SK-N-SH (cell line): ENCODE measurements at regions not wholly inside any gene's neighbourhood (a gene's known extent, or its start where the extent isn't known, plus 50 kb on each side); places are given as distances from the start of the nearest gene placed in this dataset.

ENCODE experiments used
- EZH2phosphoT487 ChIP-seq: fragments of 200-600 bp; sonication (generic); IDR thresholded peaks from 2 replicates; pipeline ENCODE4 v1.6.1; 2017; ENCODE audit warnings: low read depth, mixed run types, mild to moderate bottlenecking, antibody characterized with exemption, moderate library complexity, borderline replicate concordance
- FOXM1 ChIP-seq: IDR thresholded peaks from 2 replicates; pipeline ENCODE4 v1.4.0; 2012; ENCODE audit warnings: low read depth, mild to moderate bottlenecking
- MXI1 ChIP-seq: IDR thresholded peaks from 2 replicates; pipeline ENCODE4 v1.6.1; 2012; ENCODE audit warnings: mild to moderate bottlenecking, low read depth, low read length, improper control_type of control experiment
- TF ChIP-seq, protein P1 (sequence below): fragments of 200-600 bp; sonication (generic); IDR thresholded peaks from 2 replicates; pipeline ENCODE4 v1.6.1; 2017; ENCODE audit warnings: antibody characterized with exemption, mild to moderate bottlenecking, moderate library complexity

DNA sequence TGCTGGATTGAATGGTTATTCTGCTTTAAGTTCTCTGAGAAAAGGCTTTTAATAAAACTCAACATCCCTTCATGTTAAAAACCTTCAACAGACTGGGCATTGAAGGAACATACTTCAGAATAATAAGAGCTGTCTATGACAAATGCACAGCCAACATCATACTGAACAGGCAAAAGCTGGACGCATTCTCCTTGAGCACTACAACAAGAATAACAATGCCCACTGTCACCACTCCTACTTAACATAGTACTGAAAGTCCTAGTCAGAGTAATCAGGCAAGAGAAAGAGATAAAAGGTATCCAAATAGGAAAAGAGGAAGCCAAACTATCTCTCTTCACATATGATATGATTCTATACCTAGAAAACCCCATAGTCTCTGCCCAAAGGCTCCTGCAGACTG, 641.4 kb downstream of the IRS1 start:
- TF ChIP-seq EZH2phosphoT487, result no peak
- no peak for TF ChIP-seq MXI1
- TF ChIP-seq, protein P1, sequence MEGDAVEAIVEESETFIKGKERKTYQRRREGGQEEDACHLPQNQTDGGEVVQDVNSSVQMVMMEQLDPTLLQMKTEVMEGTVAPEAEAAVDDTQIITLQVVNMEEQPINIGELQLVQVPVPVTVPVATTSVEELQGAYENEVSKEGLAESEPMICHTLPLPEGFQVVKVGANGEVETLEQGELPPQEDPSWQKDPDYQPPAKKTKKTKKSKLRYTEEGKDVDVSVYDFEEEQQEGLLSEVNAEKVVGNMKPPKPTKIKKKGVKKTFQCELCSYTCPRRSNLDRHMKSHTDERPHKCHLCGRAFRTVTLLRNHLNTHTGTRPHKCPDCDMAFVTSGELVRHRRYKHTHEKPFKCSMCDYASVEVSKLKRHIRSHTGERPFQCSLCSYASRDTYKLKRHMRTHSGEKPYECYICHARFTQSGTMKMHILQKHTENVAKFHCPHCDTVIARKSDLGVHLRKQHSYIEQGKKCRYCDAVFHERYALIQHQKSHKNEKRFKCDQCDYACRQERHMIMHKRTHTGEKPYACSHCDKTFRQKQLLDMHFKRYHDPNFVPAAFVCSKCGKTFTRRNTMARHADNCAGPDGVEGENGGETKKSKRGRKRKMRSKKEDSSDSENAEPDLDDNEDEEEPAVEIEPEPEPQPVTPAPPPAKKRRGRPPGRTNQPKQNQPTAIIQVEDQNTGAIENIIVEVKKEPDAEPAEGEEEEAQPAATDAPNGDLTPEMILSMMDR, result no peak
- TF ChIP-seq FOXM1, result no peak
